HG03565 (cell line): ENCODE measurements at regions not wholly inside any gene's neighbourhood (a gene's known extent, or its start where the extent isn't known, plus 50 kb on each side); places are given as distances from the start of the nearest gene placed in this dataset.

Experiments used
- ATAC-seq: cut with Tn5 transposase; IDR thresholded peaks from one replicate; pipeline ENCODE4 v1.9.1; 2021; ENCODE audit warnings: mild to moderate bottlenecking, moderate library complexity; ENCODE audit not compliant: unreplicated experiment

DNA sequence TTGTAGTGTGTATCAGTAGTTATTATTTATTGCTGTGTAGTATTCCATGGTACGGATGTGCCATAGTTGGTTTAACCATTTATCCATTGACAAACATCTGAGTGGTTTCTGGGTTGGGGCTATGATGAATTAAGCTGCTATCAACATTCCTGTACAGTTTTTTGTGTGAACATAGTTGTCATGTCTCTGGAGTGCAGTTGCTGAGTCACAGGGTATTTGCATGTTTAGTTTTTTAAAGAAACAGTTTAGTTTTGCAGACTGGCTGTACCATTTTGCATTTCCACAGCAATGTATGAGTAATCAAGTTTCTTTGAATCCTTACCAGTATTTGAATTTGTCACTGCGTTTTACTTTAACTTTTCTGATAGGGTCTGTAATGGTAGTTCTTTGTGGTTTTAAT is 516.7 kb upstream of the CELF2 start:
- ATAC-seq = no peak

GRCh38 chr10:10503772-10504171 is 513.9 kb upstream of the CELF2 start:
- no peak for ATAC-seq

DNA sequence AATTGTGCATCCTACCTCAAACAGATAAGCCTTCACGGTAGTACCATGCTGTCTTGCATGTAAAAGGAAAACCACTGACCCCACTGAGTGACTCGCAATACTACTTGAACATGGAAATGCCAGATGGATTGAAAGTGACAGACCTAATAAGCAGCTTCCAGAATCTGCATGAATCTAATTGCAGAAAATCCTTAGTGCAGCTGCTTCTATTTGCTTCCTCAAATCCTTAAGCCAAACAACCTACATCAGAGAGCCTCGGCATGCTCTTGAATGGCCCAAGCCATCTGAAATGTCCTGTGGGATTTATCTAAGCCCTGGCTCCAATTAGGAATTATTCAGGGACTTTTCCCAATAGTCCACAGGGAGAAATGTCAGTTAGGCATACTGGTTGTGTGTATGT is 509.5 kb upstream of the CELF2 start:
- no peak for ATAC-seq

GRCh38 chr10:10510179-10510578 is 507.5 kb upstream of the CELF2 start:
- no peak for ATAC-seq

DNA sequence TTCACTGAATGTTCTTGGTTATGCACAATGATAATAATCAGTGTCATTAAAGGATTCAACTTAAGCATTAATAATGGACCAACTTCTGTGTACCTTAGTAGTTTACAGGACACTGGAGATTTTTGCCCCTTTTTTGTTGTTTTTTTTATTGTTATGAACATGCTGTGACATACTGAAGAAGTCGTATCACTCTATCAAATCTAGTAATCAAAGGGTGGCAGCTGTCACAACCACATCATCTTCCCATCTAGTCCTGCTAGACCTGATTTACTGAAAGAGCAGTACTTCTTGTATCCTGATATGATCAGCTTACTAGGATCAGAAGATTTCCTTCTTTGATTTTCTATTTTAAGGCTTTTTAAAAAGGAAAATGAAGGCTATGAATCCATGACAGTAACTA is 504.6 kb upstream of the CELF2 start:
- no peak for ATAC-seq

- ATAC-seq = no peak
Observed at GRCh38 chr10:10513898-10514297, 503.8 kb upstream of the CELF2 start.

DNA sequence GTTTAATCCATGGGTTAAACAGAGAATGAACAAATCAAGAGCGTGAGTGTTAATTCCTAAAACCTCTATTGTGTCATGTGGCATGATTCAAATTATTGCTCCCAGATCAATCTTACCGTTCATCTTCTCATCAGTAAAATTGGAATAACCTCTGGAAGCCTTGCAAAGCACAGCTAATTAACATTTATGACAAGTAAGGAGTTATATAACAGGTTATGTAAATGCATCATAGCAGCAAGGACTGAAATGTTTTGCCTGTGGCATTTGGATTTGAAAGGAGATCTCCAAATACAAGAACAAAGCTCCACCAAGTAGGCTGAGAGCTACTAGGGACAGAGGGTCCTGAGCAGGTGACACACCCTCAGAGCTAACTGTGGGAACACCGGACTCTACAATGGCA is 502.9 kb upstream of the CELF2 start:
- no peak for ATAC-seq

DNA sequence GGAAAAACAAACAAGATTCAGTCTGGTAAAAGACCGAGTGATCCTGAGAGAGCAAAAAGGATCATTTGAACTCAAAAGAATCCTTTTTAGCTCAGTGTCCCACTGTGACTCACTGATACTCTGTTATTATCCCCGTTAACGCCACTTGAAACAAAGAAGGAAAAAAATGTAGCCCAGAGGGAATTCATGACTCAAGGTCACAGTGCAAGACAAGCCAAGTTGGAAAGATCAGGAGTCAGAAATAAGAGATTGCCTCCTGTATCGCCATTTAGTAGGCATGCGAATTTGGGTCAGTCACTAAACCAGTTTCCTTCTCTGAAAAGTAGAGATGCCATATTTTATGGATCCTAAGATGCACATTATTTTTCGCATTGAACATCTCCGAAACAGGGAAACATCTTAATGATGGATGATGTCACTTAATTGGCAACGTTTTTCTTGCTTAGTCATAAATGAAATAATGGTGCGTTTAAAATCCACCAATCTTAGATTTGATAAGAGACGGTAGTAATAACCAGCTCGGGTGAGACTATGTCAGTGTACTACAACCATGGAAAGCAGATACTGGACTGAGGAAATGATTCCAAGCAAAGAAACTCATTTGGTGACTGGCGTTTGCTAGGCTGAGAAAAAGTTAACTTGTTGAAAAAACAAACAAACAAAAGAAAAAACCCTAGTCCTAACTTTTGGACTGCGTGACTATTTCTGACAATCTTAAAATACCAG is 502.0 kb upstream of the CELF2 start:
- ATAC-seq = no peak

GRCh38 chr10:10516346-10517130 is 501.1 kb upstream of the CELF2 start:
- ATAC-seq = no peak

DNA sequence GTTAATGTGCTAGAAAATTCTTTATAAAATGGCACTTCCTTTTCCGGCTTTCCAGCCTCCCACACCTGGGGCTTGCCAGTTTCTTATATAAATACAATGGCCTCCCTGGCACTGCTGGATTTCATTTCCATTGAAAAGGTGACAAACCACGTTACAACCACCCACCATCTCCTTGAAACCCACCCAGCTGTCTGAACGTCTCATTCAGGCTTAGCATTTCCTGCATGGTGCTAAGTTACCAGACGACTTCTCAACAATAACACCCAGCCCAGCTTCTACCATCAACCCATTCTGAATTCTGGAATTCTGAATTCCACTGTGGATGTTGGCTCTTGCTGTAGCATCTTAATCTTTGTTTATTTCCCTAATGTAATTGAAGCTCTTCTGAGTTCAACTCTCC is 499.8 kb upstream of the CELF2 start:
- no peak for ATAC-seq

GRCh38 chr10:10519674-10520073 is 498.0 kb upstream of the CELF2 start:
- no peak for ATAC-seq

- ATAC-seq = peak; percentile 96
Observed at GRCh38 chr10:10520491-10521385, 496.9 kb upstream of the CELF2 start.

DNA sequence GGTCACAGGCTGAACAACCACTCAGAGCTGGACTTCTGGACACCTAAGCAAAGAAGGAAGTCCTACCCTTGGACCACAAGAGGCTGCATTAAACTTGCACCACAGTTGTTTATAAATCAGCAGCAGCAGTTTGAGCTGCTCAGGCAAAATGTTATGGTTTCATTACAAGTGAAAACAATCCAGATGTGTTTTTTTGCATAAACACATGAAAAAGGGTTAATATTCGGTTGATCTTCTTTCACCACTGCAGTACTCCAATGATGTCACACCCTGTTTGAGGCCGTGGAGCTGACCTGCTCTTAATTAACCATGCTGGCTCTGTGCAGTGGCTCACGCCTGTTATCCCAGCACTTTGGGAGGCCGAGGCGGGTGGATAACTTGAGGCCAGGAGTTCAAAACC is 490.8 kb upstream of the CELF2 start:
- ATAC-seq = no peak

DNA sequence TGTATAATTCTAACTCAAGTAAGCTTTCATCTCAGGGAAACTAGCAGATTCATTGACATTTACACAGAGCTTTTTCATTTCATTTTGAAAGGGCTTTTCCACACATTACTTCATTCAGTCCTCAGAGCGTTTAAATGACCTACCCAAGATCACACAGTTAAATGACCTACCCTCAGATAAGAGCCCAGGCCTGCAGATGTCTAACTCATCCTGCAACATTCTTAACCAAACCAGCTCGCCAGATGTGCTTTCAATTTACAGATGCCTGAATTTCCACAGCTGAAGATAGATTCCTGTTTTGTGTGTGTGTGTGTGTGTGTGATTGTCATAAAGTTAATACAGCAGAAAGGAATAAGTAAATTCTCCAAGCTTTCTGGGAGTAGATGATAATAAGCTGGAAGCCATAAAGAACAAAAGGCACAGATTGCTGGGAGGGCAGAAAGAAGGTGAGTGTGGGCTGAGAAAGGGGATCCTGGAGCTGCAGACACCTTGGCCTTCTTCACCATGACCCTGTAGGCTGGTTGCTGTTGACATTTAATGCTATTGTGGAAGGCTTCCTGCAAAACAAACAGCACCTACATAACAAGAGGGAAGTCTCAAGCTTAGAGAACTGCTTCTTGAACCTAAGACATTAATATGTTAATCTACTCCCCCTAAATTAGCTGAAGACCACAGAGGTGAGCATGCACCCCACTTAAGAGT is 489.7 kb upstream of the CELF2 start:
- no peak for ATAC-seq

- no peak for ATAC-seq
Observed at GRCh38 chr10:10528563-10528910, 489.1 kb upstream of the CELF2 start.

- no peak for ATAC-seq
Observed at GRCh38 chr10:10530313-10530712, 487.4 kb upstream of the CELF2 start.

DNA sequence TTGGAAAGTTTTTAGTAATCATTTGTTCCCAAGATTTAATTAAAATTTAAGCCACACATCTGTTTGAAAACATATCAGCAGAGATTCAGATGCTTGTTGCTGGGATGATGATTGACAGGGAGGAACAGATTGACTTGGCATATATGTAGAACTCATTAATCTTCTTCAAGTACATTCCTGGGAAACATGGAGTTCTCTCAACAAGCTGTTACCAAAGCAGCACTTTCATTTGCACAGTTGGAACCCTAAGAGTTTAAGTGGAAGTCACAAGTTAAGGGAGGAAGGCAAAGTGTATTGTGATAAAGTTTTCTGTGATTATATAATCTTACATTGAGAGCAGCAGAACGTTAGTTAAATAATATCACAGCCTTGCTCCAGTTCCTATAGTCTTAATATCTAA is 485.4 kb upstream of the CELF2 start:
- no peak for ATAC-seq

DNA sequence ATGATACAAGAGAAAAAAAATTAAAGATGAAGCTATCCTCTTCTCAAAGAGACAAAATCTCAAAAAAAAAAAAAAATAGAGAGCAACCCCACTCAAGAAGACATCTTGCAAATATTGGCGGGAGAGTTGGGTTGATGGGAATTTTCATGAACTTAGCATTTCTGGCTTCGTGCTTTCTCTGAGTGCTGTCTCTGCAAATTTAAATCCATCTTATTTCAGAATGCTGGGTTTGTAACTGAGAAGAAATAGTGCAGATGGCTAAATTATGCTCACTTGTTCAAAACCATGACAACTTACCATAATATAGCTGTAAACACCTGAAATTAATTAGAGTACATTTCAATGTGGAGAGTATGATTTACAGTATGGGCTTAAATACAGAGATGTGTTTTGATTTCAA is 484.8 kb upstream of the CELF2 start:
- no peak for ATAC-seq

DNA sequence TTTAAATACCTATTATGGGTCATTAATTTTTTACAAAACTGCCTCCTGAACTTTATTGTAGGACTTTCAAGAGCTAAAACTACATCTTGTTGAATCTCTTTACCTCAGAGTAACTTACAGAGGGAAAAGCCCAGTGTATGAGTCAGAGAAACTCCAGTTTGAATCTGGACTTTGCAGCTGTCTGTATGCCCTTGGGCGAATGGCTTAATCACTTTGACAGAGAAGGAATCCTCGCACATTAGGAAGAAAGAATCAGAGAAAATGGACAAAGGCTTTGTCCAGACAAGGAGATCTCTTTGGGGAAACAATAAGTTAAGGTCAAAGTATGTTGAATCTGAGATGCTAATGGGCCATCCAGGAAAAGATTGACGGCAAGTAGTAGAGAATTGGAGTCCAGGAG is 484.2 kb upstream of the CELF2 start:
- ATAC-seq = no peak

DNA sequence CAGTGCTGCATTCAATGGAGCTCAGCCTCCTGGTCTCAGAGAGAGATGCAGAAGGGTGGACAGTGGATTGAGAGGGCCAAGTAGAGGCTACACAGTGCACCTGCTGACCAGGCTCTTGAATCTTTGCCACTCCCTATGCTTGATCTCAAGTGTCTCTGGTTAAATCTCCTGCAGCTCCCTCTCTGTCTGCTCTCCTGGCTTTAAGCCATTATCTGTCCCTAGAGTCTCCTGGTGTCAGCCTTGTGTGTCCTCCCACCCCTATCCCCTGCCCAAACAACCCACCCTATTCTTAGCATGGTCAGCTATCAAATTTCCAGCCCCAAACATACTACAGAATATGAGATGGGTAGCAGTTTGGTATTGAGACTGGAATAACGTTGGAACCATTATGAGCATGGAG is 479.3 kb upstream of the CELF2 start:
- ATAC-seq = no peak

DNA sequence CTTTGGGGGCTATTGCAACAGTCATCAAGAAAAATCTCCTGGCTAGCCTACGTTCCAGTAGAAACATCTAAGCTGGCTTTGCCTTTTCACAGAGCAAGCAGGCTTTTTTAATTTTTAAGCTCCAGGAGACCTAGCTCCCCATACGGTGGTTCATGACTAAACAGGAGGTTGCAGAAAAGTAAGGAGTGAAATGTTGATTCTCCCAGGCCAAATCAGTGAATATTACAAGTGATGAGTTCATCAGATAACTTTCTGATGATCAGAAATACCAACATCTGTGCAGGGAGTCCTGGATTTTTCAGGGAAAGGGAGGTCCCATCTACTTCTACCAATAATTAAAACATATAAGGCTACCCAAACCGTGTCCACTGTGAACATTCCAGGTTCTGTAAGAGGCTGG is 477.3 kb upstream of the CELF2 start:
- ATAC-seq = no peak
